ELR (cell line): ENCODE measurements at regions not wholly inside any gene's neighbourhood (a gene's known extent, or its start where the extent isn't known, plus 50 kb on each side); places are given as distances from the start of the nearest gene placed in this dataset.
A peak's percentile ranks its signal among the peaks of the same experiment; 100 is the strongest.
"Not testable (repeated sequence)": the region's sequence is repeated elsewhere in the genome, so short reads cannot be mapped to it uniquely, and the experiment has no call there.

Source experiments
- DNase-seq: peaks from one replicate; pipeline ENCODE4 v3.0.0-alpha.2; 2015; ENCODE audit warnings: low read depth

GRCh38 chr3:66633402-66634381, 132.9 kb upstream of the LRIG1 start:
- no peak for DNase-seq

- DNase-seq = peak; percentile 1
Observed at GRCh38 chr3:66638717-66639116, 137.9 kb upstream of the LRIG1 start.

- DNase-seq = no peak
Observed at GRCh38 chr3:66639809-66640356, 139.1 kb upstream of the LRIG1 start.

GRCh38 chr3:66642019-66642418, 141.2 kb upstream of the LRIG1 start:
- DNase-seq = no peak

GRCh38 chr3:66642484-66642883, 141.7 kb upstream of the LRIG1 start:
- DNase-seq = no peak

GRCh38 chr3:66644549-66644948, 143.7 kb upstream of the LRIG1 start:
- DNase-seq = no peak

- no peak for DNase-seq
Observed at GRCh38 chr3:66648975-66649374, 148.2 kb upstream of the LRIG1 start.

- not testable (repeated sequence) for DNase-seq
Observed at GRCh38 chr3:66651520-66651919, 150.7 kb upstream of the LRIG1 start.

- not testable (repeated sequence) for DNase-seq
Observed at GRCh38 chr3:66652100-66652499, 151.3 kb upstream of the LRIG1 start.

- no peak for DNase-seq
Observed at GRCh38 chr3:66655044-66655443, 154.2 kb upstream of the LRIG1 start.

- no peak for DNase-seq
Observed at GRCh38 chr3:66655671-66656070, 154.8 kb upstream of the LRIG1 start.

GRCh38 chr3:66656609-66657008, 155.8 kb upstream of the LRIG1 start:
- no peak for DNase-seq

- no peak for DNase-seq
Observed at GRCh38 chr3:66659056-66659455, 158.2 kb upstream of the LRIG1 start.

GRCh38 chr3:66661628-66662027, 160.8 kb upstream of the LRIG1 start:
- no peak for DNase-seq

- DNase-seq = no peak
Observed at GRCh38 chr3:66662894-66663293, 162.1 kb upstream of the LRIG1 start.

GRCh38 chr3:66665021-66665695, 164.3 kb upstream of the LRIG1 start:
- DNase-seq = no peak

GRCh38 chr3:66666362-66666761, 165.5 kb upstream of the LRIG1 start:
- no peak for DNase-seq

GRCh38 chr3:66667263-66667662, 166.4 kb upstream of the LRIG1 start:
- DNase-seq = no peak

- DNase-seq = no peak
Observed at GRCh38 chr3:66671291-66671690, 170.5 kb upstream of the LRIG1 start.

- DNase-seq = no peak
Observed at GRCh38 chr3:66672830-66673229, 172.0 kb upstream of the LRIG1 start.

GRCh38 chr3:66673293-66673692, 172.5 kb upstream of the LRIG1 start:
- no peak for DNase-seq

- peak; percentile 68 for DNase-seq
Observed at GRCh38 chr3:66675366-66675765, 174.5 kb upstream of the LRIG1 start.
